Embryonic facial prominence (tissue), 1 donor: ENCODE measurements at regions not wholly inside any gene's neighbourhood (a gene's known extent, or its start where the extent isn't known, plus 50 kb on each side); places are given as distances from the start of the nearest gene placed in this dataset.

Experiments
- DNase-seq: peaks from one replicate; pipeline ENCODE4 v3.0.0-alpha.2; 2016; ENCODE audit errors: extremely low spot score

- DNase-seq: no peak
Observed at GRCh38 chr12:126507231-126507630, 1442.0 kb downstream of the AACS start.

- DNase-seq: no peak
Observed at GRCh38 chr12:126509572-126509971, 1444.3 kb downstream of the AACS start.

GRCh38 chr12:126510630-126511029, 1445.4 kb downstream of the AACS start:
- DNase-seq: no peak

GRCh38 chr12:126512916-126513913, 1448.0 kb downstream of the AACS start:
- DNase-seq: no peak

DNA sequence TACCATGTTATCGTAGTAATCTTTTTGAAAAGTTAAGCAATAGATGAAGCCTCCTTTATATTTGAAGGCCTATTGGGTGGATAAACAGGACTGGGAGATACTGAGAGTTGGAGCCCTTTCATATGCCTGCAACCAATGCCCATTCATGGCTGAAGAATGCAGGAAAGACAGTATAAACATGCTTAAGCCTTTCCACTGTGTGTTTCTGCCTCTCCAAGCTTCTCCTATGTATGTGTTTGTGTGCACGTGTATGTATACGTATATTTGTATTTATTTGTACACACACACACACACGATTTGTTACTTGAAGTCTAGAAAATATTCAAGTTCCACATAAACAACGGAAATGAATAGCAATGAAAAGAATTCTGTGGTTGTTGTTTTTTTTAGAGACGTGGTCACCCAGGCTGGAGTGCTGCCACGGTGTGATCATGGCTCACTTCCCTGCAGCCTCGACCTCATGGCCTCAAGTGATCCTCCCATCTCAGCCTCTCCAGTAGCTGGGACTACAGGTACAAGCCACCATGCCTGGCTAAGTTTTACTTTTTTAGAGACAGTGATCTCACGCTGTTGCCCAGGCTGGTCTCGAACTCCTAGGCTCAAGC, 1453.5 kb downstream of the AACS start:
- no peak for DNase-seq

DNA sequence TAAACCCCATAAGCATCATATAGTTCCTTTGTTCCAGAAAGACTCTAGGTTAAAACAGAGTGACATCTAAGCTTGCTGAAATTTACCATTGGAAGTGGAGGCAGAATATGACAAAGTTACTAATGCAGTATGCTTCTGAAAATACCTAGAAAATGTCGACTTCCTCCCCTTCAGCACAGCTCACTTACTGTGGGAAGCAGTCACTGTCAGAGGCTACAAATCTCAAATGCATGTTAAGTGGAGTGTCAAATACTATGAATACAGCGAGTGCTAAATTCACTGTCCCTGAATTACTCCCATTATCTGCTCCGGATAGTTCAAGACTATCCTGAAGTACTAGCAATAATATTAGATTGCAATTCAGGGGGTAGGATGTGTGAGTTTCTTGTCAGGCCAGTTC, 1454.6 kb downstream of the AACS start:
- no peak for DNase-seq

- no peak for DNase-seq
Observed at GRCh38 chr12:126523891-126524290, 1458.7 kb downstream of the AACS start.

DNA sequence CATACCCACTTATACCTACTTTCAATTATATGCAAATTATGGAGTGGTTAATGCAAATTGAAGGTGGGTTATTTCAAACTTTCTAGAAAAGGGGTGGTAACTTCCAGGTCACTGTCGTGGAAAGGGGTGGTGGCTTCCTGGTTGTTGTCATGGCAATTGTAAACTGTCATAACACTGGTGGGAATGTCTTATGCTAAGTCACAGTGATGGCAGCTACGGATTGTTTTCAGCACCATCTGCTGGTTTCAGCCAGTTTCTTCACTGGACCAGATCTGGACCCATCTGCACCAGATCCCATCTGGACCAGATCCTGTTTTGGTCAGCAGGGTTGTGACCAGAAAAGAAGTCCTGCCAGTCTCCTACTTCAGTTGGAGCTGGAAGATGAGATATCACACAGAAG, 1469.3 kb downstream of the AACS start:
- DNase-seq: no peak

DNA sequence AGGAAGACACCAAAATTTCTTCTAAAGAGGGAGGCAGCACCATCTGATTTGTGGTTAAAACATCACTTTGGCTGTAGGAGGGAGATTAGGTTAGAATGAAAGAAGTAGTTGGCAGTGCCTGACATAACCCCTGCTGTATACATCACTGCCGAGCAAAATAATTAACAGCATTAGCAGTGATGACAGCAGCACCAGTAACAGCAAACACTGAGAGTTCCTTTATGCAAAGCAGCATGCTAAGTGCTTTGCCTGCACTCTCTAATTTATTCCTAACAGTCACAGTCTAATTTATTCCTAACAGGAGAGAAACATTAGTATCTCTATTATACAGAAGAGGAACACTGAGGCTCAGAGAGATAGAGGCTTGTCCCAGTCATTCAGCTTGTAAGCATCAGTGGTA, 1469.7 kb downstream of the AACS start:
- DNase-seq: no peak

DNA sequence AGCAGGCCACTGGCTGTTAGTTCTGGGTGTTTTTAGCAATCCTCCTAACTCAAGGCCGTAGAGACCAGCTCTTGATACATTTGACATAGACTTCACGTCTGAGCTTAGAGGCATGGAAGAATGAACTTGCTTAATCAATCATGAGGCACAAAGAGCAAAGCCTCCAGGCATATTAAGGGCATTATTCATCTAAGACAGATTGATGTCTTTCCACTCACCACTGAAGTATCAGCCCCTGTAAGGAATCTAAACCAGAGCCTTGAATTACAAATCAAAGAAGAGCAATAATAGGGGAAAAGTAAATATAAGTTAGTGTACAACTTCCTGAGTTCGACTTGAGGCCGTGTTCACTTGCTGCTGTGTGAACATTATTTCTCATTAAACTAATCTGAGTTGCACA, 1470.7 kb downstream of the AACS start:
- DNase-seq: no peak

- DNase-seq: no peak
Observed at GRCh38 chr12:126537961-126538530, 1472.8 kb downstream of the AACS start.

- no peak for DNase-seq
Observed at GRCh38 chr12:126538888-126539287, 1473.7 kb downstream of the AACS start.

GRCh38 chr12:126545411-126545810, 1480.2 kb downstream of the AACS start:
- DNase-seq: no peak

DNA sequence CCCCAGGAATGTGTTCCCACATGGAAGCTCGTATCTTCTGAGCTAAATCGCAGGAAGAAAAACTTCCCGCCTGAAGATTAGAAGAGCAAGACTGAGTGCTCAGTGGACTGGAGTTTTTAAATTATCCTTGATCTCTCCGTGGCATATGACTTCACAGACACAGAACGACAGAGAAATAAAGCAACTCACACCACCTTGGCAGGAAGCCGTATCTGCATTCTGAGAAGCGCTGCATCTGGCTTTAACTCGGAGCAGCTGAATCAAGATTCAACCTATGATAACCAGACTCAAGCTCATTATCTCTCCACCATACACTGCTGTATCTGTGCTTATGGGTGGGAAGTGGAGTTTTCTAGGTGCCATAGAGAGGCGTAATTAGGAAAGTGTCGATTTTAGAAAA, 1482.7 kb downstream of the AACS start:
- DNase-seq: no peak

- DNase-seq: no peak
Observed at GRCh38 chr12:126551869-126552268, 1486.6 kb downstream of the AACS start.

GRCh38 chr12:126554625-126555024, 1489.4 kb downstream of the AACS start:
- no peak for DNase-seq

- DNase-seq: no peak
Observed at GRCh38 chr12:126557659-126558058, 1492.4 kb downstream of the AACS start.

- DNase-seq: no peak
Observed at GRCh38 chr12:126558219-126558618, 1493.0 kb downstream of the AACS start.

DNA sequence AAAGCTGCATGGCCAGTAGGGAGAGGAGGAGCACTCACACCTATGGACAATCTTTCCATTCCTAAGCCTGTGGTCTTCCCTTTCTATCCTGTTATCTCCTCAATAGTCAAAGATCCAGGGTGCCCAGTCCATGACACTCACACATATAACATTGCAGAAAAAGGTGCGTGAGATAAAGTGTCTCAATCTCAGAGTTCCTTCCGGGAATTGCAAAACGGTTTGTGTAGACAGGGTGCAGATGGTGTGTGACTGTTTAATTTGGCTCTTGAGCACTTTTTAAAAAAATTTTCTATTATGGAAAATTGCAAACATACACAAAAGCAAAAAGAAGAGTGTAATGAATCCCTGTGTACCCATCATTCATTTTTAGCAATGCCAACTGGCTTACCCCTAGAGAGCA, 1493.6 kb downstream of the AACS start:
- DNase-seq: no peak

DNA sequence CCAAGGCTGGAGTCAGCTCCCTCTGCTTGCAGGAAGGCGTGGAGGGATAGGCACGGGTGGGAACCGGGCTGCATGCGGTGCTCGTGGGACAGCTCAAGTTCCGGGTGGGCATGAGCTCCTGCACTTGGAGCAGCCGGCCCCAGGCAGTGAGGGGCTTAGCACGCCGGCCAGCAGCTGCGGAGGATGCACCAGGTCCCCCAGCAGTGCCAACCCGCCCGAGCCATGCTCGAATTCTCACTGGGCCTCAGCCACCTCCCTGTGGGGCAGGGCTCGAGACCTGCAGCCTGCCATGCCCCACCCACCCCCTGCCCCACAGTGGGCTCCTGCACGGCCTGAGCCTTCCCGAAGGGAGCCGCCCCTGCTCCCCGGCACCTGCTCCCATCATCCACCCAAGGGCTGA, 1501.8 kb downstream of the AACS start:
- no peak for DNase-seq

DNA sequence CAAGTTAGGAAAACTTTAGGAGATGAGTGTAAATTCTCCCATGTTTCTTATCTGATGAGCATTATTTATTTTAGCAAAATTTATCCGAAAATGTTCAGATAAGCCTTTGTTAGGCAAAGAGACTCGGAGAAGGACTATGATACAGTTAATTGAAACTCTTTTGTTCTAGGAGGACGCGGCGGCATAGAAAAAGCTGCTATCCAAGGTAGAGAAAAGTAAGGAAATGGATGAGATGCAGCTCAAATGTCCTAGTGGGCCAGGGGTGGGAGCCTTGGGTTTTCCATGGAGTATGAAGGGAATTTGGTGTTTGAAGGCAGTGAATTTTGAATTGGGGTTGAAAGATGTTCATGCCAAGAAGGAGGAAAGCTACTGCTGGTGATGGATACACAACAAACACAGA, 1504.5 kb downstream of the AACS start:
- DNase-seq: no peak

- no peak for DNase-seq
Observed at GRCh38 chr12:126570566-126570965, 1505.3 kb downstream of the AACS start.

DNA sequence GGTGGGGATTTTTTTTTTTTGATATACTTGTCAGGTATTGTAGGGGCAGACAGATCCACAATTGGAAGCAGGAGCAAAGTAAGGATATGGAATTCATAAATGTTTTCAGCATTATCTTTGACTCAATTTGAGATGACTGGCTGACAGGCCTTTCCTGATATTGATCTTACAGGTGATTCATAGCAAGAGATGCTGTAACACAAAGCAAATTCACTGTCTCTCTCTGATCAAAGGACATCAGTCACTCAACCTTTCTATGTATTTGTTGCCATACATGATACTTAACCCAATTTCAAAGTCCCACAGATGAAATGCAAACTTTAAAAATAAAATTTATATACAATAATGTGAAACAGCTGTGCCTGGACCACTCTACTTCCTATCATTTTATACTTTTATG, 1506.9 kb downstream of the AACS start:
- no peak for DNase-seq
